ENCODE measurements at regions not wholly inside any gene's neighbourhood (a gene's known extent, or its start where the extent isn't known, plus 50 kb on each side); places are given as distances from the start of the nearest gene placed in this dataset.

DNA sequence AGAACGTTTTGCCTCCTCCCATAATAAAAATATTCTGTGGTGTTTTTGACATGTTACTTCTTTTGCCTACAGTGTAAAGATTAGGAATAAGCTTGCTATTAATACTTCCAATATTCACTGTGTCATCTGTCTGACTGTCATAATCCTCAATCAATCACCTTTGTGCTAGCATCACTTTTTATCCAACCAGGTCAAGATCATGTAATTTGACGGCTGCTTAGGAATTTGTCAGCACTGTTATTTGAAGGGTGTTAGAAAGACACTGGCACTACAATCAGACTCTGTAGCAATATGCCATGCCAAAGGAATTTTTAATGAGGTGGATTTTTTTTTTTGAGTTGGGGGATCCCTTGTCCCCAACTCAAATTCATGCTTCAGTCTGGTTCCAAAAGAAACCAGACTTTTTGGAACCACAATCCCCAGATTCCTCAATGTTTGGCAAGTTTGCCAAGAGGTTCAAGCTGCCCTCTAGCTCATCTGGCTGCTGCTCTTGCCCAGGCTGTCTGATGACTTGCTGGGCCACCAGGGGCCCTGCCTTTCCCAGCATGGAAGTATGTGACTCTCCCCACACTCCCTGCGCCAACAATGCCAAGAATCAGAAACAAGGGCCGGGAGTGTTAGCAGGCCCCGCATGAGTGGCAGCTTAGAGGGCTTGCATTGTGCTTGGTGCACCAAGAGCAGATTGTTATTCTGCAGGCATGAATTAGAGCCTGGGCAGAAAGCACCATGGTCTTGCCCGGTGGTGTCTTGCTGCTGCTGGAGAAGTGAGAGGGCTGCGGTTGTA, 58.6 kb upstream of the TSC22D2 start:
- no peak overlapping the region for H4K5ac ChIP-seq (ENCODE audit: insufficient read length, low read depth, low read length)
- TF ChIP-seq, protein P1, sequence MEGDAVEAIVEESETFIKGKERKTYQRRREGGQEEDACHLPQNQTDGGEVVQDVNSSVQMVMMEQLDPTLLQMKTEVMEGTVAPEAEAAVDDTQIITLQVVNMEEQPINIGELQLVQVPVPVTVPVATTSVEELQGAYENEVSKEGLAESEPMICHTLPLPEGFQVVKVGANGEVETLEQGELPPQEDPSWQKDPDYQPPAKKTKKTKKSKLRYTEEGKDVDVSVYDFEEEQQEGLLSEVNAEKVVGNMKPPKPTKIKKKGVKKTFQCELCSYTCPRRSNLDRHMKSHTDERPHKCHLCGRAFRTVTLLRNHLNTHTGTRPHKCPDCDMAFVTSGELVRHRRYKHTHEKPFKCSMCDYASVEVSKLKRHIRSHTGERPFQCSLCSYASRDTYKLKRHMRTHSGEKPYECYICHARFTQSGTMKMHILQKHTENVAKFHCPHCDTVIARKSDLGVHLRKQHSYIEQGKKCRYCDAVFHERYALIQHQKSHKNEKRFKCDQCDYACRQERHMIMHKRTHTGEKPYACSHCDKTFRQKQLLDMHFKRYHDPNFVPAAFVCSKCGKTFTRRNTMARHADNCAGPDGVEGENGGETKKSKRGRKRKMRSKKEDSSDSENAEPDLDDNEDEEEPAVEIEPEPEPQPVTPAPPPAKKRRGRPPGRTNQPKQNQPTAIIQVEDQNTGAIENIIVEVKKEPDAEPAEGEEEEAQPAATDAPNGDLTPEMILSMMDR (conservative IDR thresholded peaks at IDR 0.05): no peak
- no peaks in the 10 kb centered on the region for H4K20me1 ChIP-seq (ENCODE audit: control insufficient read depth, insufficient read depth, insufficient read length)
- no peaks in the 10 kb centered on the region for H3K36me3 Mint-ChIP-seq (ENCODE audit: insufficient read depth in 1 of 3, low read depth in 3 of 3)
- H2AK5ac ChIP-seq (ENCODE audit: insufficient read length, low read length): no peak overlapping the region
- H2BK5ac ChIP-seq (ENCODE audit: insufficient read length, low read length): no peak overlapping the region
- WGBS (ENCODE audit: extremely low coverage, insufficient read length, low lambda C conversion rate): no CpG with 5 or more reads among the region's 7 CpGs
- no peaks in the 10 kb centered on the region for H3K9me3 Mint-ChIP-seq
- no peak overlapping the region for H3K56ac ChIP-seq (ENCODE audit: insufficient read length, low read depth, low read length)
- H2BK120ac ChIP-seq (ENCODE audit: low read depth, low read length, poor library complexity, severe bottlenecking): no peak overlapping the region
- no peak overlapping the region for H2BK12ac ChIP-seq (ENCODE audit: insufficient read length, low read depth, low read length)
- peaks cover 47 to 48% of the 10 kb centered on the region in 2 experiments for H3K4me1 Mint-ChIP-seq
- H3K4ac ChIP-seq (ENCODE audit: low read depth, low read length): no peak overlapping the region
- H3K23me2 ChIP-seq (ENCODE audit: insufficient read length, low read depth, low read length, poor library complexity, severe bottlenecking): no peaks in the 10 kb centered on the region
- H2BK15ac ChIP-seq (ENCODE audit: low read depth, low read length): no peak overlapping the region
- H3K14ac ChIP-seq (ENCODE audit: insufficient read depth, low read length): no peak overlapping the region
- peaks cover 14% of the 10 kb centered on the region; the same call in 1 of the 2 replicates for H3K4me1 ChIP-seq (ENCODE audit: insufficient read depth, low read length)
- no peak overlapping the region for H2AFZ ChIP-seq (ENCODE audit: low read length)
- no peak overlapping the region for H2BK20ac ChIP-seq (ENCODE audit: low read depth, low read length, poor library complexity, severe bottlenecking)
- H3T11ph ChIP-seq (ENCODE audit: low read length): no peak overlapping the region
- H3K27ac Mint-ChIP-seq: no peak overlapping the region
- H3K4me3 Mint-ChIP-seq: no peak overlapping the region
- H4K8ac ChIP-seq (replicated peaks; ENCODE audit: insufficient read length, low read depth, low read length): no peak overlapping the region
- no peak overlapping the region for H3K23ac ChIP-seq (ENCODE audit: insufficient read length, low read depth, low read length)
- no peak overlapping the region for H4K91ac ChIP-seq (ENCODE audit: insufficient read length, low read depth, low read length)
- H3K4me2 ChIP-seq (ENCODE audit: insufficient read depth, insufficient read length, low read length): no peak overlapping the region
- no peaks in the 10 kb centered on the region for H3K27me3 Mint-ChIP-seq (ENCODE audit: low read depth)
- no peaks in the 10 kb centered on the region for H3K27me3 ChIP-seq (ENCODE audit: insufficient read depth, low read length)
- no peak overlapping the region for H3K27ac ChIP-seq (ENCODE audit: insufficient read length, low read depth, low read length)
- H3K18ac ChIP-seq (ENCODE audit: insufficient read length, low read depth, low read length): no peak overlapping the region
- no peak for DNase-seq
- H3K79me1 ChIP-seq (ENCODE audit: insufficient read depth, low read depth, low read length, poor library complexity, severe bottlenecking): no peaks in the 10 kb centered on the region
- H3K9me3 ChIP-seq (ENCODE audit: control insufficient read depth, low read depth, low read length): no peaks in the 10 kb centered on the region
- no peak overlapping the region for H3K9ac ChIP-seq (ENCODE audit: extremely low read depth, insufficient read length, low read length)
- H3K79me2 ChIP-seq (ENCODE audit: insufficient read depth, low read length): no peaks in the 10 kb centered on the region
